ENCODE measurements at regions not wholly inside any gene's neighbourhood (a gene's known extent, or its start where the extent isn't known, plus 50 kb on each side); places are given as distances from the start of the nearest gene placed in this dataset.
"Not testable (repeated sequence)": the region's sequence is repeated elsewhere in the genome, so short reads cannot be mapped to it uniquely, and the experiment has no call there.

DNA sequence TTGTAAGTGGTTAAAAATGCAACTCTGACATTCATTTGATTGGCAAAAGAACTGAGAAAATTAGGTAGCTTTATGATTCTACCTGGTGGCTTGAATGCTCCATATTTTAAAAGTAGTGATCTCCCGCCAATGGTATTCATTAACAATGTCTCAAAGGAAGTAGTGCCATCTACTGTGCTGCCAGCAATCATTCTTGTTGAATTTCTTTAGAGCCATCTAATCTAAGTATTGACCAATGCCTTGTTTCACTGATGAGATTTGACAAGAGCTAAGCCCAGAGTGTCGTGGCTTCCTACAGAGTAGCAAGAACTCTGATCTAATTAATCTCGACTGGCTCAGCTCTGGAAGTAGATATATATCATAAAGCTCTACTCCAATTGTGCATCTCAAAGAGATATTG, 696.7 kb downstream of the C6orf118 start:
- Histone ChIP-seq H3K79me2 (ENCODE audit: insufficient read depth, low read length) (no peaks in the 10 kb centered on the region), H3K4me3 (ENCODE audit: low read length, poor library complexity, severe bottlenecking) (no peak overlapping the region), H3K4me2 (ENCODE audit: low read depth, low read length, poor library complexity, severe bottlenecking) (no peak overlapping the region), H3K9ac (ENCODE audit: low read depth, low read length, poor library complexity, severe bottlenecking) (no peak overlapping the region), H2AFZ (ENCODE audit: low read length) (no peak overlapping the region), H3K4me1 (ENCODE audit: insufficient read depth, low read length, poor library complexity, severe bottlenecking) (no peaks in the 10 kb centered on the region), H3K9me2 (replicated peaks; ENCODE audit: low read depth, low read length) (no peaks in the 10 kb centered on the region), H3K36me3 (ENCODE audit: insufficient read depth, low read length) (no peaks in the 10 kb centered on the region), H4K20me1 (ENCODE audit: insufficient read depth, low read length, poor library complexity, severe bottlenecking) (no peaks in the 10 kb centered on the region), H3K27me3 (ENCODE audit: insufficient read depth, low read length, poor library complexity, severe bottlenecking) (no peaks in the 10 kb centered on the region), H3F3A (ENCODE audit: low read depth) (no peaks in the 10 kb centered on the region), H3K9me3 (ENCODE audit: insufficient read depth, low read depth, low read length) (no peaks in the 10 kb centered on the region)
- TF ChIP-seq CTCF (conservative IDR thresholded peaks at IDR 0.05; ENCODE audit: low read length) = no peak
- no peak for TF ChIP-seq EZH2phosphoT487 (IDR thresholded peaks at IDR 0.05; ENCODE audit: borderline replicate concordance)

GRCh38 chr6:164610859-164611258, 698.5 kb downstream of the C6orf118 start:
- H3K9ac ChIP-seq (ENCODE audit: low read depth, low read length, poor library complexity, severe bottlenecking); H3K4me2 ChIP-seq (ENCODE audit: low read depth, low read length, poor library complexity, severe bottlenecking); H3F3A ChIP-seq (ENCODE audit: low read depth); H3K9me3 ChIP-seq (ENCODE audit: insufficient read depth, low read depth, low read length); H3K79me2 ChIP-seq (ENCODE audit: insufficient read depth, low read length); H3K4me3 ChIP-seq (ENCODE audit: low read length, poor library complexity, severe bottlenecking); H3K36me3 ChIP-seq (ENCODE audit: insufficient read depth, low read length); H3K27me3 ChIP-seq (ENCODE audit: insufficient read depth, low read length, poor library complexity, severe bottlenecking); H3K9me2 ChIP-seq (replicated peaks; ENCODE audit: low read depth, low read length); H3K4me1 ChIP-seq (ENCODE audit: insufficient read depth, low read length, poor library complexity, severe bottlenecking); H2AFZ ChIP-seq (ENCODE audit: low read length); H4K20me1 ChIP-seq (ENCODE audit: insufficient read depth, low read length, poor library complexity, severe bottlenecking): not testable (repeated sequence)

DNA sequence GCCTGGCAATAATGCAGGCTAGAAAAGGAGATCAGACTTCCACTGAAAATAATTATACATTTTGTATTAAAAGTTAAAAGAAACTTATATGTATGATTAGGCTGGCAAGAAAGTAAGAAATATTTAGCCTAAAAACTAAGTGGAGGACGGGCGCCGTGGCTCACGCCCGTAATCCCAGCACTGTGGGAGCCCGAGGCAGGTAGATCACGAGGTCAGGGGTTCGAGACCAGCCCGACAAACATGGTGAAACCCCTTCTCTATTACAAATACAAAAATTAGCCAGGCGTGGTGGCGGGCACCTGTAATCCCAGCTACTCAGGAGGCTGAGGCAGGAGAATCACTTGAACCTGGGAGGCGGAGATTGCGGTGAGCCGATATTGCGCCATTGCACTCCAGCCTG, 707.0 kb downstream of the C6orf118 start:
- H3K9me3 ChIP-seq (ENCODE audit: insufficient read depth, low read depth, low read length); H3K4me3 ChIP-seq (ENCODE audit: low read length, poor library complexity, severe bottlenecking); H2AFZ ChIP-seq (ENCODE audit: low read length); H3K79me2 ChIP-seq (ENCODE audit: insufficient read depth, low read length); H4K20me1 ChIP-seq (ENCODE audit: insufficient read depth, low read length, poor library complexity, severe bottlenecking); H3K9ac ChIP-seq (ENCODE audit: low read depth, low read length, poor library complexity, severe bottlenecking); H3K9me2 ChIP-seq (replicated peaks; ENCODE audit: low read depth, low read length); H3F3A ChIP-seq (ENCODE audit: low read depth); H3K4me1 ChIP-seq (ENCODE audit: insufficient read depth, low read length, poor library complexity, severe bottlenecking); H3K27me3 ChIP-seq (ENCODE audit: insufficient read depth, low read length, poor library complexity, severe bottlenecking); H3K4me2 ChIP-seq (ENCODE audit: low read depth, low read length, poor library complexity, severe bottlenecking); H3K36me3 ChIP-seq (ENCODE audit: insufficient read depth, low read length): not testable (repeated sequence)

DNA sequence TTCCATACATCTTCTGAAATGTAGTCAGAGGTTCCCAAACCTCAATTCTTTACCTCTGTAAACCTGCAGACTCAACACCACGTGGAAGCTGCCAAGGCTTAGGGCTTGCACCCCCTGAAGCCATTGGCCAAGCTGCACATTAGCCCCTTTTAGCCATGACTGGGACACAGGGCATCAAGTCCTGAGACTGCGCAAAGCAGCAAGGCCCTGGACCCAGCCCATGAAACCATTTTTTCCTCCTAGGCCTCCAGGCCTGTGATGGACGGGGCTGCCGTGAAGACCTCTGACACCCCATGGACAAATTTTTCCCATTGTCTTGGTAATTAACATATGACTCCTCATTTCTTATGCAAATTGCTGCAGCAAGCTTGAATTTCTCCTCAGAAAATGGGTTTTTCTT, 727.8 kb downstream of the C6orf118 start:
- no peak overlapping the region for H2AFZ ChIP-seq (ENCODE audit: low read length)
- H3K4me2 ChIP-seq (ENCODE audit: low read depth, low read length, poor library complexity, severe bottlenecking) = no peak overlapping the region
- H3K36me3 ChIP-seq (ENCODE audit: insufficient read depth, low read length) = no peaks in the 10 kb centered on the region
- no peaks in the 10 kb centered on the region for H4K20me1 ChIP-seq (ENCODE audit: insufficient read depth, low read length, poor library complexity, severe bottlenecking)
- no peaks in the 10 kb centered on the region for H3K79me2 ChIP-seq (ENCODE audit: insufficient read depth, low read length)
- no peaks in the 10 kb centered on the region for H3F3A ChIP-seq (ENCODE audit: low read depth)
- TF ChIP-seq EZH2phosphoT487 (IDR thresholded peaks at IDR 0.05; ENCODE audit: borderline replicate concordance) (no peak), CTCF (conservative IDR thresholded peaks at IDR 0.05; ENCODE audit: low read length) (no peak)
- no peaks in the 10 kb centered on the region for H3K4me1 ChIP-seq (ENCODE audit: insufficient read depth, low read length, poor library complexity, severe bottlenecking)
- no peaks in the 10 kb centered on the region for H3K9me2 ChIP-seq (replicated peaks; ENCODE audit: low read depth, low read length)
- no peak overlapping the region for H3K4me3 ChIP-seq (ENCODE audit: low read length, poor library complexity, severe bottlenecking)
- H3K9me3 ChIP-seq (ENCODE audit: insufficient read depth, low read depth, low read length) = peaks cover 3% of the 10 kb centered on the region; the same call in 1 of the 2 replicates
- no peak overlapping the region for H3K9ac ChIP-seq (ENCODE audit: low read depth, low read length, poor library complexity, severe bottlenecking)
- no peaks in the 10 kb centered on the region for H3K27me3 ChIP-seq (ENCODE audit: insufficient read depth, low read length, poor library complexity, severe bottlenecking)
